GM18861 (cell line): ENCODE measurements at regions not wholly inside any gene's neighbourhood (a gene's known extent, or its start where the extent isn't known, plus 50 kb on each side); places are given as distances from the start of the nearest gene placed in this dataset.

ENCODE experiments used
- ATAC-seq: cut with Tn5 transposase; IDR thresholded peaks from one replicate; pipeline ENCODE4 v1.9.1; 2021; ENCODE audit not compliant: unreplicated experiment

GRCh38 chr2:134109725-134110124 lies 144.1 kb upstream of the MGAT5 start:
- ATAC-seq: no peak

- ATAC-seq: no peak
Measured at GRCh38 chr2:134110532-134110931, 143.3 kb upstream of the MGAT5 start.

- ATAC-seq: no peak
Measured at GRCh38 chr2:134117676-134118075, 136.2 kb upstream of the MGAT5 start.

GRCh38 chr2:134118279-134119116 lies 135.4 kb upstream of the MGAT5 start:
- peak; percentile 49 for ATAC-seq

GRCh38 chr2:134119117-134119712 lies 134.7 kb upstream of the MGAT5 start:
- ATAC-seq: peak; percentile 3

- ATAC-seq: peak; percentile 45
Measured at GRCh38 chr2:134119713-134120405, 134.0 kb upstream of the MGAT5 start.

- ATAC-seq: no peak
Measured at GRCh38 chr2:134120406-134120732, 133.5 kb upstream of the MGAT5 start.

GRCh38 chr2:134120733-134121630 lies 132.9 kb upstream of the MGAT5 start:
- peak; percentile 24 for ATAC-seq

- no peak for ATAC-seq
Measured at GRCh38 chr2:134122610-134123009, 131.3 kb upstream of the MGAT5 start.

GRCh38 chr2:134123332-134123731 lies 130.5 kb upstream of the MGAT5 start:
- ATAC-seq: no peak

GRCh38 chr2:134124047-134124753 lies 129.7 kb upstream of the MGAT5 start:
- no peak for ATAC-seq

GRCh38 chr2:134127496-134127895 lies 126.4 kb upstream of the MGAT5 start:
- no peak for ATAC-seq

GRCh38 chr2:134128746-134129145 lies 125.1 kb upstream of the MGAT5 start:
- no peak for ATAC-seq

GRCh38 chr2:134129900-134130537 lies 123.9 kb upstream of the MGAT5 start:
- no peak for ATAC-seq

GRCh38 chr2:134131681-134132489 lies 122.0 kb upstream of the MGAT5 start:
- ATAC-seq: no peak

- no peak for ATAC-seq
Measured at GRCh38 chr2:134132490-134132857, 121.4 kb upstream of the MGAT5 start.

GRCh38 chr2:134133622-134134312 lies 120.1 kb upstream of the MGAT5 start:
- no peak for ATAC-seq

- ATAC-seq: no peak
Measured at GRCh38 chr2:134134313-134134706, 119.6 kb upstream of the MGAT5 start.

GRCh38 chr2:134134827-134135226 lies 119.0 kb upstream of the MGAT5 start:
- ATAC-seq: no peak
